HCT116 (cell line): ENCODE measurements at regions not wholly inside any gene's neighbourhood (a gene's known extent, or its start where the extent isn't known, plus 50 kb on each side); places are given as distances from the start of the nearest gene placed in this dataset.

Experiments used
- CEBPB ChIP-seq: IDR thresholded peaks from 2 replicates; pipeline ENCODE4 v1.6.1; 2012; ENCODE audit warnings: low read depth
- EZH2 ChIP-seq: fragments of 200-600 bp; sonication (generic); IDR thresholded peaks from 2 replicates; pipeline ENCODE4 v1.6.1; 2017; ENCODE audit warnings: antibody characterized with exemption, mixed run types
- POLR2A ChIP-seq: IDR thresholded peaks from 2 replicates; pipeline ENCODE4 v1.7.0; 2011; ENCODE audit warnings: borderline replicate concordance; ENCODE audit not compliant: insufficient read depth, insufficient read length; ENCODE audit errors: extremely low read depth
- POLR2AphosphoS5 ChIP-seq: IDR thresholded peaks from 2 replicates; pipeline ENCODE4 v1.6.1; 2011; ENCODE audit warnings: mild to moderate bottlenecking, low read depth, low read length, moderate library complexity
- TF ChIP-seq, protein P1 (sequence below): IDR thresholded peaks from 2 replicates; pipeline ENCODE4 v1.6.1; 2012
- TF ChIP-seq, protein P2 (sequence below), 3 experiments: fragments of 200-600 bp in 1 of 3; sonication (generic) in 1 of 3; IDR thresholded peaks in 2 of 3; conservative IDR thresholded peaks in 1 of 3; 2 replicates each; pipeline ENCODE4 v1.5.1; 2012 to 2017; ENCODE audit warnings: low read depth in 2 of 3, low read length in 2 of 3, antibody characterized with exemption in 1 of 3, borderline replicate concordance in 1 of 3, control low read depth in 1 of 3, mild to moderate bottlenecking in 1 of 3, mixed read lengths in 1 of 3, mixed run types in 1 of 3, moderate library complexity in 1 of 3; ENCODE audit not compliant: insufficient read depth in 1 of 3

DNA sequence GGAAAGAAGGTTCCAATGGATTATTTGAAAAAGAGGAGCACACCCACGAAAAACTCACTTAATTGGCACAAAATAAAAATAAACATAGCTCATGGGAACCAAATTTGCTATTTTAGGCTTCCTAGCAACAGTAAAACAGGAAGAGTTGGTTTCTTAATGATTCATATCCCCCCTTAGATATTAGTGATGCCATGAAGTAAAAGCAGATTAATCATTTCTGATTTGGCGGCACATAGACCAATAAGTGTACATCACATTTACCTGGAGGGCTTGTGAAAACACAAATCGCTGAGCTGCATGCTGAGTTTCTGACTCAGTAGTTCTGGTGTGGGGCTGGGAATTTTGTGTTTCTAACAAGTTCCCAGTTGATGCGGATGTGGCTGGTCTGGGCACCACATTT lies 260.4 kb downstream of the SLC4A3 start:
- TF ChIP-seq, protein P1, sequence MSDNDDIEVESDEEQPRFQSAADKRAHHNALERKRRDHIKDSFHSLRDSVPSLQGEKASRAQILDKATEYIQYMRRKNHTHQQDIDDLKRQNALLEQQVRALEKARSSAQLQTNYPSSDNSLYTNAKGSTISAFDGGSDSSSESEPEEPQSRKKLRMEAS = no peak
- TF ChIP-seq, protein P2, sequence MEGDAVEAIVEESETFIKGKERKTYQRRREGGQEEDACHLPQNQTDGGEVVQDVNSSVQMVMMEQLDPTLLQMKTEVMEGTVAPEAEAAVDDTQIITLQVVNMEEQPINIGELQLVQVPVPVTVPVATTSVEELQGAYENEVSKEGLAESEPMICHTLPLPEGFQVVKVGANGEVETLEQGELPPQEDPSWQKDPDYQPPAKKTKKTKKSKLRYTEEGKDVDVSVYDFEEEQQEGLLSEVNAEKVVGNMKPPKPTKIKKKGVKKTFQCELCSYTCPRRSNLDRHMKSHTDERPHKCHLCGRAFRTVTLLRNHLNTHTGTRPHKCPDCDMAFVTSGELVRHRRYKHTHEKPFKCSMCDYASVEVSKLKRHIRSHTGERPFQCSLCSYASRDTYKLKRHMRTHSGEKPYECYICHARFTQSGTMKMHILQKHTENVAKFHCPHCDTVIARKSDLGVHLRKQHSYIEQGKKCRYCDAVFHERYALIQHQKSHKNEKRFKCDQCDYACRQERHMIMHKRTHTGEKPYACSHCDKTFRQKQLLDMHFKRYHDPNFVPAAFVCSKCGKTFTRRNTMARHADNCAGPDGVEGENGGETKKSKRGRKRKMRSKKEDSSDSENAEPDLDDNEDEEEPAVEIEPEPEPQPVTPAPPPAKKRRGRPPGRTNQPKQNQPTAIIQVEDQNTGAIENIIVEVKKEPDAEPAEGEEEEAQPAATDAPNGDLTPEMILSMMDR (IDR thresholded peaks at IDR 0.05 in 2 of 3, conservative IDR thresholded peaks at IDR 0.05 in 1 of 3; ENCODE audit: borderline replicate concordance in 1 of 3, insufficient read depth in 1 of 3, low read depth in 2 of 3, low read length in 2 of 3) = no peak
- TF ChIP-seq CEBPB (no peak), EZH2 (no peak), POLR2AphosphoS5 (no peak), POLR2A (no peak)
